Body of pancreas (tissue), 4 donors: ENCODE measurements at regions not wholly inside any gene's neighbourhood (a gene's known extent, or its start where the extent isn't known, plus 50 kb on each side); places are given as distances from the start of the nearest gene placed in this dataset.

Experiments used
- CTCF ChIP-seq, 7 experiments: fragments of 450-650 bp in 4 of 7; fragments of 200-600 bp in 3 of 7; sonication (generic) in 3 of 7; IDR thresholded peaks; one replicate each; pipeline ENCODE4 v1.5.1; 2016 to 2019; ENCODE audit warnings: antibody characterized with exemption in 7 of 7
- POLR2A ChIP-seq, 3 donors: fragments of 450-650 bp; IDR thresholded peaks; one replicate each; pipeline ENCODE4 v1.6.1; 2016; ENCODE audit warnings: antibody characterized with exemption in 3 of 3, mild to moderate bottlenecking in 2 of 3

GRCh38 chr1:164191191-164191590 lies 367.8 kb upstream of the PBX1 start:
- TF ChIP-seq POLR2A (IDR thresholded peaks at IDR 0.05) (no peak), CTCF (IDR thresholded peaks at IDR 0.05) (no peak)
